Left kidney (tissue), 1 donor: ENCODE measurements at regions not wholly inside any gene's neighbourhood (a gene's known extent, or its start where the extent isn't known, plus 50 kb on each side); places are given as distances from the start of the nearest gene placed in this dataset.

ENCODE experiments used
- DNase-seq: peaks from one replicate; pipeline ENCODE4 v3.0.0-alpha.2; 2013

DNA sequence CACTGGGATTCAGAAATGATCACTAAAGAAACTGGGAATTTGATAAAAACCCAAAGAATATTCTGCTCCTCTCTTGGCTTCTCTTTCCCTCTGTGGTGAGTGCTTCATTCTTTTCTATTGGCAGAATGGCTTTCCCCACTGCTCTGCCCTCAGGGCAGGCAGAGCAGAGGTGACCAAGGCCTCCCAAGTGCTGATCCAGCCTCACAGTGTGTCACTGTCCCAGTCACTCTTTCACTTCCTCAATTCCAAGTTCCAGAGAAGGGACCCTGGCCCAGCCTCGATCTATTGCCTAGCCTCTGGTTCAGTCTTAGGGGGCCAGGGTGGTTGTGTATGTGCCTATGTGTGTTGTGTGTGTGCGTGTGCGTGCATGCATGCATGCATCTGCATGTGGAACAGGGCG is 180.6 kb upstream of the TMTC4 start:
- no peak for DNase-seq

GRCh38 chr13:100854006-100854405 is 179.4 kb upstream of the TMTC4 start:
- DNase-seq: no peak

DNA sequence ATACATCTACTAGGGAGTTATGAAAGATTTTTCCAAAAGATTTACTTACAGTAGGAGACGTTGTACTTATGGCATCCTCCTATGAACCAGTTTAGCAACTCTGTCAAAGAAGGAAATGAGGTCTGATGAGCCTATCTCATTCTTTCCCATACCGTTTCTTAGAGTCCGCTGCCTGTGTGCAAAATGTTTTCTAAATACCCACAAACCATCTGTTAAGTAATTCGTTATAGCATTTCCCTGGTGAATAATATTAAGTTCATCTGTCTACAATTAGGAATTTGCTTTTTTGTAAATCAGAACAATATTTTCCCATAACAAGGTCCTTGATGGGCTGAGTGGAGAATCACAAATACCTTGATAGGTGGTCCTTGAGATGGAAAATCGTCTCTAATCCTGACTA is 178.8 kb upstream of the TMTC4 start:
- no peak for DNase-seq

GRCh38 chr13:100852146-100852545 is 177.6 kb upstream of the TMTC4 start:
- DNase-seq: no peak

DNA sequence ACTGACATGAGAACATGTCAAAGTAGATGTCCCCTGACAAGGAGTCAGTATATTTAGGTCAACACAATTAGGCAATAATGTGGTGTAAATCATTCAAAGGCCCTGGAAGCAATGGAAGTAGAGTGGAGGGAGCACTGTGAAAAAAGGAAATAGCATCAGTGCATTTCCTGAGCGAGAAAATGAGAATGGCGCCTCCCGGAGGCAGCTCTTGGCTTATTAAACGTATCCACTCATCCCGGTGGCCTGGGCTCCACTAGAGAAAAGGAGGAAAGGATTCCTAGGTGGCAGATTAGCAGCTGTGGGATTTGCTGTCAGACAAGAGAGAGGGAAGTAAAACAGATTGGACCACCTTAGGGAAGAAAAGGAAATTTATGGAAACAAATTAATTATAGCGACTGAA is 173.7 kb upstream of the TMTC4 start:
- DNase-seq: no peak

- DNase-seq: no peak
Observed at GRCh38 chr13:100845128-100845757, 170.6 kb upstream of the TMTC4 start.

GRCh38 chr13:100842136-100842535 is 167.5 kb upstream of the TMTC4 start:
- no peak for DNase-seq

DNA sequence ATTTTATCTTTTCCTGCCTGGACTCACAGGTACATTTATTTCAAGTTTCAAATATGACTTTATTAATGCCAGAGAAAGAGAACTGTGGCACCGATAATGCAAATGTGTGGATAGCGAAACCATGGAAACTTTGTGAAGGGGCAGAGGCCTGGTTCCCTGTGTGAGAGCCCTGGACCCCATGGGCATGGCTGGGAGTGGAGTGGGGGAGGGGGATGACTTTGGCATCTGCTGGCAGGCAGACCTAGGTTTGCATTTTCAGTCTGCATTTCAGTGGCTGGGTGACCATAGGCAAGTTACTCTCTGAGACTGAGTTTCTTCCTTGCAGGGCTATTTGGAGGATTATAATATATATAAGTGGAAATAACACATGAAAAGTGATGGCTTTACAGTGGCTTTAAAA is 163.8 kb upstream of the TMTC4 start:
- DNase-seq: no peak

- DNase-seq: no peak
Observed at GRCh38 chr13:100837631-100838030, 163.0 kb upstream of the TMTC4 start.

DNA sequence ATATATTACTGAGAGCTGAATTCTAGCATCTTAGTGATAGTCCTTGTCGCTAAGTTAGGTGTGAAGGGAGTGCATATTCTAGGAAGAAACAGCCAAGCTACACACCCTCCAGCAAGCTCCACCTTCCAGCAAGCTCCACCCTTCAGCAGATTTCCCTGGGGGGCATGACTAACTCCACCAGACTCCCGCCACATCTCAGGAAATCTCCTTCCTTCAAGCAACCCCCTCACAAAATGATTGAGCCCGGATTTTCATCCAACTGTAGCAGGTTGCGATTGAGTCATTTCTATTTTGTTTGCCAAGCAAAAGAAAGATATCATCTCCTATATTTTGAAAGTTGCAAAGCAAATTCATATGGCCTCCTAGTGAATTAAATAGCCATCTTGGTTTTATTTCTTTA is 162.1 kb upstream of the TMTC4 start:
- no peak for DNase-seq

DNA sequence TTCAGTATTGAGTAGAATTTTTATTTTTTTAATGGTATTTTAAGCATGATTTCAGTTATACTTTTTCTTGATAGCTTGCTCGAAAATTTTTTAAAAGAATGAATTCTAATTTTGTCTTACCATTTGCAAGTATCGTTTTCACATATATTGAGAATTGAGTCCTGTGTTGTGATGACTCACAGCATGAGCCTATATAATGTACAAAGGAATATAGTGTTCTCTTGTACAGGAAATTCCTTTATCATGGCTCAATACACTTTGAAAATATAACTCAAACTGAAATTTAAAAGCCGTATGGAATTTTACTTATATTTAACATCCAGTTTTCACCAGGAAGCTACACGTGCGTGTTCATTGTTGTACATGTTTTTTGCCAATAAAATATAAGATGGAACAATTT is 161.1 kb upstream of the TMTC4 start:
- no peak for DNase-seq

- DNase-seq: no peak
Observed at GRCh38 chr13:100833427-100833826, 158.8 kb upstream of the TMTC4 start.

- DNase-seq: no peak
Observed at GRCh38 chr13:100828226-100828625, 153.6 kb upstream of the TMTC4 start.

DNA sequence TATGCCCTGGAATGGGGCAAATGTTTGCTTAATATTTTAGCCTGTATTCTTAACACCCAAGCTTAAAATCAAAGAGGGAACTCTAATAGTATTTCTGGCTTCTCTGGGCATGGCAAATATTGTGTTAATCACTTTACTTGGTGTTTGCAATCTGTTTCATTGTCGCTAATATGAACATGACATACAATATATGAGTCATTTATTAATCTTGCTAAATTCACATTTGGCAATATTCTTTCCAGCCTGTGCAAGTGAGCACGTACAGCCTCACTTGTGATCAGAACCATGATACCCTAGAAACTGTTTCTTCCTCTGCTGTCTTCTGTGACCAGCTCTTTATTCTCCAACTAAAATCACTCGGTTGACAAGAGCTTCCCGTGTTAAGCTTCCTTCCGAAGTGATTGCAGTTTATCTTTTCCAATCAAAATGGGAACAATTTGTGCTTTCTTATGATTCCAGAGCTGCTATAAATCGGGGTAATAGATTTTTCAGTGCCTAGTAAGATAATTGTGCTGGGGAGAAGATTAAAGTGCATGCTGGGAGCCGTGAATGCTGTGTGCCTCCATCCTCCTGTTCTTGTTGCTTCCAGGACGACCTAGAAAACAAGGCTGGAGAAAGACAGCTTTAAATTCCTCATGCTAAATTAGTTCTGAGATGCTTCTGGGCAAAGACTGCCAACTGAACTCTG is 153.0 kb upstream of the TMTC4 start:
- no peak for DNase-seq

DNA sequence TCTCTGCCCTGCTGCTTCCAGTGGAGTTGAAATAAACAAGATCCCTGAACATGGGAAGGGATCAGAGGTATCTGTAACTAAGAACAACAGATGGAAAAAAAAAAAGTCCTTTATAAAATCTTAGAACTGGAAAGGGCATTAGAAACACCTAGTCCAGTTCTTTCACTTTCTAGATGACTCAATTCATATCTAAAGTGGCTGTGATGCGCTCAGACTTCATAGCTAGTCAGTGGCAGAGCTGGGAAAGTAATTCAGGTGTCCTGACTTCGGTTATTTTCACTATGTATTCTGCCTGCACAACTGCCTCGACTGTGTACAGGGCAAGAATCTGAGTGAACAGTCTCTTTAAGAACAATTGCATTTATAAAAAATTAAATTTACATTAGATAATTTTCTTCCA is 151.8 kb upstream of the TMTC4 start:
- no peak for DNase-seq

- DNase-seq: no peak
Observed at GRCh38 chr13:100825557-100825956, 151.0 kb upstream of the TMTC4 start.

GRCh38 chr13:100824366-100824765 is 149.8 kb upstream of the TMTC4 start:
- DNase-seq: no peak

- DNase-seq: no peak
Observed at GRCh38 chr13:100823448-100823847, 148.9 kb upstream of the TMTC4 start.

GRCh38 chr13:100822871-100823443 is 148.4 kb upstream of the TMTC4 start:
- no peak for DNase-seq

DNA sequence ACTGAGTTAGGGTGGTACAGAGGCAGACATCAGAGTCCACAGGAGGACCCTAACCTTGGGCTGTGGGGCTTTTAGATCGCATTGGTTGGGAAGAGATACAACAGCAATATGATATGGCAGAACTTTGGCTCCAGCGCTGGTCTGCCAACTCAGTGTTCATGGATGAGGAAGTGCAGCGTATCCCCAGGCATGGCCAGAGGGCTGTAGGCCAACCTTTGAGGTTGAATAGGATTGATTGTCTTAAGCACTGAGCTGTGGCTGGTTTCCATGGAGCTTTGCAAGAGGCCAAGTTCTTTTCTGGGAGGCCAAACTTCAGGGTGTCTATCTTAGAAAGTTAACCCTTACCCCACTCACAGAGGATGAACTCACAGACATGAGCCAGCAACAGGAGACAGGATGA is 144.1 kb upstream of the TMTC4 start:
- DNase-seq: no peak

GRCh38 chr13:100817928-100818327 is 143.3 kb upstream of the TMTC4 start:
- DNase-seq: no peak

GRCh38 chr13:100815476-100816046 is 141.0 kb upstream of the TMTC4 start:
- DNase-seq: no peak

DNA sequence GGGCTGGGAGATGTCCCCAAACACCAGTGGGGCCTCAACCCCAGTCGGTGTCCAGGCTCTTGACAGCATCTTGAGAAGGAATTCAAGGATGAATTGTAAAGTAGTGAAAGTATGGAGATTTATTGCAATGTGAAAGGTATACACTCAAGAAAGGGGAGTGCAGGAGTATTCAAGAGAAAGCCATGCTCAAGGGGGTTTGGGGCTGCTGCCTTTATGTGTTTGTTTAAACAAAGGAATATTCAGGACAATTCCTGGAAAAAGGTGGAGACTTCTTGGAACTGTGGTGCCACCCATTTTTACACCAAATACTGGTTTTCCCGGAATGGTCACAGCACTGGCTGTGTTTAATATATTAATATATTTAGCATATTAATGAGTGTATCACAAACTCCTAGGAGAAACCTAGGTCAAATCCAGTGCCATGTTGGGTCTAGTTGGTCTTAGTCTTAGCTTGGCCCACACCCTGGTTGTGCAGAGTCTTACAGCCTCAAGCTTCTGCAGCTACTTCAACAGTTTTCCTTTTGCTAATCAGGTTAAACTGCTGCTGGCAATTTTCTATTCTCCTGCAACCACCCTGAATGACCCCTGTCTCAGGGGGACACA is 138.5 kb upstream of the TMTC4 start:
- no peak for DNase-seq
